ENCODE measurements at regions not wholly inside any gene's neighbourhood (a gene's known extent, or its start where the extent isn't known, plus 50 kb on each side); places are given as distances from the start of the nearest gene placed in this dataset.

- no peak for DNase-seq
These were observed 127.0 kb downstream of the CHSY1 start for GRCh38 chr15:101124731-101125451.

DNA sequence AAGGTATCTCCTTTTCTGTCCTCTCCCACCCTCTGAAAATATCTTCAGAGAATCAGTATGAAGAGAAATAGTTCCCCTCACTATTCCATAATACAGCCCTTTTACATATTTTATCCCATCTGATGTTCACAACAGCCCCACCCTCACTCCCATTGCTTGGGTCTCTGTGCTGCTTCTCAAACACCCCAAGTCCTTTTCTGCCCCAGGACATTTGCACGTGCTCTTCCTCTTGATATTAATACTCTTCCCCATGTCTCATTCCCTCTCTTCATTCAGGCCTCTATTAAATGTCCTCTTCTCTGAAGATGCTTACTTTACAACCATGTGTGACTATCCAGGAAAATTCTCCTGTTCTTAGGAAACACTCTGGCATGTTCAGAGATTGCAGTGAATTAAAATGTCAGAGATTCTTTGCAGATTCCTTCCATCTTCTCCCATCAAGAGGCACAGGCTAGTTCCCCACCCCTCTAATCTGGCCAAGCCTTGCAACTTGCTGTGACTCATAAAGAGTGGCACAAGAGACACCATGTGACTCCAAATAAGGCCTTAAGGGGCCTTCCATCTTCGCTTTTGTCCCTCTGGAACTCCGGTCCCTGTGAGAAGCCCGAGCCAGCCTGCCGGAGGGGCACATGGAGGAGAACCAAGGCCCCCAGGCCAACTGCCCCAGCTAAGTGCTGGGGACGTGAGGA, 128.5 kb downstream of the CHSY1 start:
- no peak for DNase-seq

GRCh38 chr15:101122806-101123205, 129.0 kb downstream of the CHSY1 start:
- no peak for DNase-seq

DNA sequence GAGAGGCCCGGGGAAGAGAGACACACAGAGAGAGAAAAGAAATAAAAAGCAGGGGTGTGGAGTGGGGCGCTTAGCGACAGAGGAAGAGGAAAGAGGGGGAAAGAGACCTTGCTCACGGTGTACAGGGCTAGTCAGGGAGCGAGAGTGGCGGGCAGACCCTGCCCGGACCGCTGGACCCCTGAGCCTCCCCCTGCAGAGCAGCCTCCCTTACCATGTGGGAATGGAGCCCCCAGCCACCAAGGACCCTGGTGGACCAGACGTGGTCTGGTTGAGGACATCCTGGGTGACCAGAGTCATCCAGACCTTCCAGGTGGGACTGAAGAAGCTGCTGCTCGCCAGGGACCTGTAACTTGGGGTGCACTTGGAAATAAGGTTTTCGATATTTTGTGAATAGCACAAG, 129.6 kb downstream of the CHSY1 start:
- DNase-seq: no peak

- DNase-seq: peak; percentile 53
These were observed 130.2 kb downstream of the CHSY1 start for GRCh38 chr15:101121511-101122090.

DNA sequence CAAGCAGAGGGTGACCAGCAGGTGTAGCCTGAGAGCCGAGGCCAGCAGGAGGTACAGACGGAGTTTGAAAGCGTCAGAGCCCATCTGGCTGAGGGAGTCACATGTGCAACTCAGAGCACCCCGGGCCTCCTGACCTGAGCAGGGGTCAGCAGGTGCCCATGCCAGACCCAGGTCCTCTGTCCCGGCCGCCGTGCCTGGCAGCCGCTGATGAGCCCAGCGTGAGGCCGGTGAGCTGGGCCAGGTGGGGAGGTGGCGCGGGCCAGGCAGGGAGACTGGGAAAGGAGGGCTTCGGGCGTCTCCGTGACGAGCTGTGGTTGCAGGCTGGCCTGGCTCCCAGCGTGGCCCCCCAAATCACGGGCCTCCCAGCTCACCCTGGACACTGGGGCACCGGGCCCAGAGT, 130.9 kb downstream of the CHSY1 start:
- DNase-seq: no peak

- no peak for DNase-seq
These were observed 131.4 kb downstream of the CHSY1 start for GRCh38 chr15:101120473-101120872.
